ENCODE measurements at regions not wholly inside any gene's neighbourhood (a gene's known extent, or its start where the extent isn't known, plus 50 kb on each side); places are given as distances from the start of the nearest gene placed in this dataset.
A peak's percentile ranks its signal among the peaks of the same experiment; 100 is the strongest.

- TF ChIP-seq CTCF (IDR thresholded peaks at IDR 0.05) (no peak), POLR2A (IDR thresholded peaks at IDR 0.05) (no peak), POLR2AphosphoS5 (IDR thresholded peaks at IDR 0.05) (no peak)
- no peaks in the 10 kb centered on the region for H3K4me1 ChIP-seq (replicated peaks)
- WGBS, result 17% methylated on average over 15 of the region's 15 CpGs
- peak overlapping the region in 1 of 2 donors; percentile 51 for H3K27ac ChIP-seq
- H3K4me3 ChIP-seq, result peak overlapping the region; percentile 9 to 14
- intact Hi-C loops (cut with DNase I), result no loop called here
- no peak for DNase-seq (ENCODE audit: low spot score)
- no peaks in the 10 kb centered on the region for H3K27me3 ChIP-seq (replicated peaks; ENCODE audit: insufficient read depth)
- no peaks in the 10 kb centered on the region for H3K9me3 ChIP-seq
- no peaks in the 10 kb centered on the region for H3K36me3 ChIP-seq
These were observed 221.3 kb upstream of the RAB6C start for GRCh38 chr2:129757915-129758783.

- DNase-seq (ENCODE audit: low spot score), result no peak
- H3K27ac ChIP-seq, result peak overlapping the region in 1 of 2 donors; percentile 51
- H3K4me1 ChIP-seq (replicated peaks), result no peaks in the 10 kb centered on the region
- H3K9me3 ChIP-seq, result no peaks in the 10 kb centered on the region
- WGBS, result 60% methylated on average over 14 of the region's 14 CpGs
- peak overlapping the region; percentile 9 to 14 for H3K4me3 ChIP-seq
- H3K36me3 ChIP-seq, result no peaks in the 10 kb centered on the region
- no peaks in the 10 kb centered on the region for H3K27me3 ChIP-seq (replicated peaks; ENCODE audit: insufficient read depth)
- TF ChIP-seq CTCF (IDR thresholded peaks at IDR 0.05), result no peak
- TF ChIP-seq POLR2A (IDR thresholded peaks at IDR 0.05), result no peak
- no peak for TF ChIP-seq POLR2AphosphoS5 (IDR thresholded peaks at IDR 0.05)
- intact Hi-C loops (cut with DNase I), result no loop called here
These were observed 220.5 kb upstream of the RAB6C start for GRCh38 chr2:129758784-129759471.

GRCh38 chr2:129759472-129760010, 219.9 kb upstream of the RAB6C start:
- TF ChIP-seq POLR2A (IDR thresholded peaks at IDR 0.05), result no peak
- TF ChIP-seq POLR2AphosphoS5 (IDR thresholded peaks at IDR 0.05), result no peak
- TF ChIP-seq CTCF (IDR thresholded peaks at IDR 0.05), result no peak
- intact Hi-C loops (cut with DNase I), result no loop called here
- H3K36me3 ChIP-seq, result no peaks in the 10 kb centered on the region
- no peaks in the 10 kb centered on the region for H3K4me1 ChIP-seq (replicated peaks)
- WGBS, result 95% methylated on average over 2 of the region's 2 CpGs
- no peak for DNase-seq (ENCODE audit: low spot score)
- no peaks in the 10 kb centered on the region for H3K27me3 ChIP-seq (replicated peaks; ENCODE audit: insufficient read depth)
- no peaks in the 10 kb centered on the region for H3K9me3 ChIP-seq
- no peak overlapping the region for H3K27ac ChIP-seq
- H3K4me3 ChIP-seq, result no peak overlapping the region

GRCh38 chr2:129760669-129761068, 218.8 kb upstream of the RAB6C start:
- intact Hi-C loops (cut with DNase I), result no loop called here
- WGBS, result 90% methylated on average over 7 of the region's 7 CpGs
- Histone ChIP-seq H3K9me3 (no peaks in the 10 kb centered on the region), H3K27ac (no peak overlapping the region), H3K27me3 (replicated peaks; ENCODE audit: insufficient read depth) (no peaks in the 10 kb centered on the region), H3K36me3 (no peaks in the 10 kb centered on the region), H3K4me1 (replicated peaks) (no peaks in the 10 kb centered on the region), H3K4me3 (no peak overlapping the region)
- TF ChIP-seq CTCF (IDR thresholded peaks at IDR 0.05) (no peak), POLR2A (IDR thresholded peaks at IDR 0.05) (no peak), POLR2AphosphoS5 (IDR thresholded peaks at IDR 0.05) (no peak)
- no peak for DNase-seq (ENCODE audit: low spot score)

Measured in prostate gland (tissue), 2 donors.